ENCODE measurements at regions not wholly inside any gene's neighbourhood (a gene's known extent, or its start where the extent isn't known, plus 50 kb on each side); places are given as distances from the start of the nearest gene placed in this dataset.

DNA sequence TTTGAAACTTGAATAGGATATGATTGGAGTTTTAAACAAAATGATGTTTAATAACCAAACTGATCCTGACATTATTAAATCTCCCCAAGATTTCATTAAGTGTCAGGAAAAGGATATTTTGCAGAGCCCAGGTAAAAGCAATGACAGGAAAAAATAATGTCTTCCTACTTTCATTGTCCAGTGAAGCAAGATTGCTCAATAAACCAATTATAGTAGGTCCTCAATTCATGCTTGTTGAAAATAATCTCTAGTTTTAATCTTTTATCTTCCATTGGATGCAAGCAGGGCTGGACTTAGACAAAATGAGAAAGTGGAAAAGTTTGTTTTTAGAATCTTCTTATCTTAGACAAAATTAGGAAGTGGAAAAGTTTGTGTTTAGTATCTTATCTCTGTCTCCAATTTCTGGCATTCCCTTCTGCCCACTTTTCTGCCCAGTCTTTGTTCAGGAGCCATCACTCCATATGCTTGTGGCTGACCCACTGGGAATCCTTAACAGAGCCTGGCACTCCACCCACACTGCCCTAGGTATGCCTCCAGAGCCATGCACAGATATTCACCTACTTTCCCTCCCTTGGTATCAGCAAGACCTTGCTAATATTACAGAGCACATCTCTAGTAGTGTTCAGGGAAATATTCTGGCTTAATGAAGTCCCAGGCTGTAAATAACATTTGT is 57.0 kb upstream of the CARMIL1 start:
- Histone ChIP-seq H3K4ac (ENCODE audit: low read depth, low read length) (no peak overlapping the region), H3K14ac (replicated peaks; ENCODE audit: low read depth, low read length) (0 out of 2 replicates have a peak overlapping the region, but pooled peaks have one; percentile 7), H3K27me3 (ENCODE audit: control insufficient read depth, insufficient read depth, low read length) (no peaks in the 10 kb centered on the region), H4K8ac (ENCODE audit: low read depth in 2 of 2, low read length in 2 of 2) (no peak overlapping the region), H4K20me1 (ENCODE audit: insufficient read depth, low read length) (no peaks in the 10 kb centered on the region), H3K4me2 (ENCODE audit: low read depth, low read length) (no peak overlapping the region), H2AK9ac (replicated peaks; ENCODE audit: low read depth, low read length, poor library complexity) (no peak overlapping the region), H3K4me1 (ENCODE audit: control insufficient read depth, insufficient read depth, low read length) (no peaks in the 10 kb centered on the region), H2BK15ac (ENCODE audit: low read depth, low read length) (no peak overlapping the region), H2BK5ac (ENCODE audit: low read depth, low read length, poor library complexity, severe bottlenecking) (no peak overlapping the region), H3K56ac (ENCODE audit: extremely low read depth, insufficient read depth, low read length) (no peak overlapping the region), H2AK5ac (ENCODE audit: low read depth, low read length) (no peak overlapping the region), H4K91ac (ENCODE audit: insufficient read depth, low read depth, low read length) (no peak overlapping the region), H3K4me3 (ENCODE audit: insufficient read depth, low read depth, low read length) (no peak overlapping the region), H2BK20ac (ENCODE audit: low read depth, low read length) (no peak overlapping the region), H2BK120ac (ENCODE audit: low read depth, low read length) (no peak overlapping the region), H3K18ac (ENCODE audit: low read depth, low read length) (no peak overlapping the region), H3K9ac (ENCODE audit: low read depth, low read length) (no peak overlapping the region), H4K5ac (ENCODE audit: low read depth, low read length) (no peak overlapping the region), H3K36me3 (ENCODE audit: control insufficient read depth, insufficient read depth, low read length) (no peaks in the 10 kb centered on the region), H3K27ac (ENCODE audit: insufficient read depth, low read length) (no peak overlapping the region), H3K23ac (ENCODE audit: low read depth, low read length) (no peak overlapping the region), H3K79me1 (ENCODE audit: low read depth in 1 of 2, low read length in 2 of 2) (no peaks in the 10 kb centered on the region), H2AFZ (replicated peaks; ENCODE audit: low read length, poor library complexity) (no peak overlapping the region), H3K9me1 (ENCODE audit: insufficient read depth, low read length) (no peaks in the 10 kb centered on the region), H3K9me3 (ENCODE audit: control insufficient read depth, insufficient read depth, low read length) (no peaks in the 10 kb centered on the region)
- ChIA-PET CTCF (interaction anchor here (0.7 to 1.9 kb wide), 8 partner anchors 22 to 662 kb away, joined by 3 to 9 read pairs (median 4); no protein-coding TSS in a partner anchor), POLR2A (ENCODE audit: unreplicated experiment) (interaction anchor here (0.6 kb wide), 1 partner anchor 76 kb away, joined by 5 read pairs; no protein-coding TSS in a partner anchor)
- dilution Hi-C loops (cut with HindIII; ENCODE audit: low sequenced_read_pairs, unreplicated experiment) (no loop called here), in situ Hi-C loops (cut with MboI; ENCODE audit: low sequenced_read_pairs) (loop anchor here (10.0 kb wide), 1 partner anchor 333 kb away; no protein-coding TSS in a partner anchor), intact Hi-C loops (cut with micrococcal nuclease) (no loop called here)
- DNase-seq (no peak), ATAC-seq (ENCODE audit: low read depth) (no peak)
- TF ChIP-seq RAD21 (IDR thresholded peaks at IDR 0.05; ENCODE audit: low read length) (no peak), CEBPB (IDR thresholded peaks at IDR 0.05; ENCODE audit: low read depth, low read length) (peak; percentile 42), CHD1 (IDR thresholded peaks at IDR 0.05; ENCODE audit: low read depth, low read length) (no peak)
- BruUV-seq (replicated peaks): no TSS peak

Measured in IMR-90 (cell line).